MM.1S (cell line): ENCODE measurements at regions not wholly inside any gene's neighbourhood (a gene's known extent, or its start where the extent isn't known, plus 50 kb on each side); places are given as distances from the start of the nearest gene placed in this dataset.

Experiments
- EZH2 ChIP-seq: fragments of 300-600 bp; sonication (generic); optimal IDR thresholded peaks from 2 replicates; pipeline ENCODE3; 2017; ENCODE audit warnings: low read depth, mild to moderate bottlenecking, antibody characterized with exemption, low read length, mixed read lengths
- EZH2phosphoT487 ChIP-seq: fragments of 300-600 bp; sonication (generic); IDR thresholded peaks from 2 replicates; pipeline ENCODE4 v1.6.1; 2018; ENCODE audit warnings: antibody characterized with exemption, low read length
- TF ChIP-seq, protein P1 (sequence below): fragments of 300-600 bp; sonication (generic); IDR thresholded peaks from 2 replicates; pipeline ENCODE4 v1.5.1; 2016; ENCODE audit warnings: antibody characterized with exemption, low read length, mixed read lengths

DNA sequence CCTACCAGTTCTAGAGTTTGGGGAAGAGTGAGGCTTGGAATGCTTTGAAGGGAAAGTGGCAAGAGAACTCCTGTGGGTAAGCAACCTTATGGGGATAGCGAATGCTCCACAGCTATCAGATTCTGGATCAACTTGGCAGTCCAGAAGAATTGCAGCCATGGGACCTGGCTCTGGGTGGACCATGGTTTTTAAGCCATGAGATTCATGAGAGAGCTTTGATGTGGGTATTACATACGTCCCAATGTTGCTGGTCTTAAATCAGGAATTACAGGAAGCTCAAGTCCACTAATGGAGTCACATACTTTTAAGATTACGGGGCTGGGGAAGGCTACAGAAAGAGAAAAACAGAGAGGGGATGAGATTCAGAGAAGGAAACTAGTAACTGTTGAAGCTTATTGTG lies 142.5 kb upstream of the ELAC2 start:
- TF ChIP-seq, protein P1, sequence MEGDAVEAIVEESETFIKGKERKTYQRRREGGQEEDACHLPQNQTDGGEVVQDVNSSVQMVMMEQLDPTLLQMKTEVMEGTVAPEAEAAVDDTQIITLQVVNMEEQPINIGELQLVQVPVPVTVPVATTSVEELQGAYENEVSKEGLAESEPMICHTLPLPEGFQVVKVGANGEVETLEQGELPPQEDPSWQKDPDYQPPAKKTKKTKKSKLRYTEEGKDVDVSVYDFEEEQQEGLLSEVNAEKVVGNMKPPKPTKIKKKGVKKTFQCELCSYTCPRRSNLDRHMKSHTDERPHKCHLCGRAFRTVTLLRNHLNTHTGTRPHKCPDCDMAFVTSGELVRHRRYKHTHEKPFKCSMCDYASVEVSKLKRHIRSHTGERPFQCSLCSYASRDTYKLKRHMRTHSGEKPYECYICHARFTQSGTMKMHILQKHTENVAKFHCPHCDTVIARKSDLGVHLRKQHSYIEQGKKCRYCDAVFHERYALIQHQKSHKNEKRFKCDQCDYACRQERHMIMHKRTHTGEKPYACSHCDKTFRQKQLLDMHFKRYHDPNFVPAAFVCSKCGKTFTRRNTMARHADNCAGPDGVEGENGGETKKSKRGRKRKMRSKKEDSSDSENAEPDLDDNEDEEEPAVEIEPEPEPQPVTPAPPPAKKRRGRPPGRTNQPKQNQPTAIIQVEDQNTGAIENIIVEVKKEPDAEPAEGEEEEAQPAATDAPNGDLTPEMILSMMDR: no peak
- TF ChIP-seq EZH2phosphoT487: no peak
- TF ChIP-seq EZH2: no peak
